ENCODE measurements at regions not wholly inside any gene's neighbourhood (a gene's known extent, or its start where the extent isn't known, plus 50 kb on each side); places are given as distances from the start of the nearest gene placed in this dataset.

DNA sequence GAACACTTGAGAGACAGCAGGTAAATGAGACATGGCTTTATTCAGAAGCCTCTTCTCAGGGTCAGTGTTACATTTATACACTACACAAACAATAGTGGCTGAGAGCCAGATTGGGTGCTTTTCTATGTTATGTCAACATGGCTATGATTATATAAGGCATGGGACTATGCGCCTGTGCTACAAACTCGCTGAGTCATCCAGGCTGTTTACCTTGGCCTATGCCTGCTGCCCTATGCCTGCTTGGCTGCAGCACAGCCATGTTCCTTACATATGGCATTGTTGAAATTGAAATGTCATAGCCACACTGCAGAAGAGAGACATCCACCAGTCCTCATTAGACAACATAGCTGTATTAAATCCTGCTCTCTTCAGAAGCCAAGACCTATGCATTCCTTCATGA, 236.3 kb upstream of the NWD2 start:
- TF ChIP-seq, protein P1, sequence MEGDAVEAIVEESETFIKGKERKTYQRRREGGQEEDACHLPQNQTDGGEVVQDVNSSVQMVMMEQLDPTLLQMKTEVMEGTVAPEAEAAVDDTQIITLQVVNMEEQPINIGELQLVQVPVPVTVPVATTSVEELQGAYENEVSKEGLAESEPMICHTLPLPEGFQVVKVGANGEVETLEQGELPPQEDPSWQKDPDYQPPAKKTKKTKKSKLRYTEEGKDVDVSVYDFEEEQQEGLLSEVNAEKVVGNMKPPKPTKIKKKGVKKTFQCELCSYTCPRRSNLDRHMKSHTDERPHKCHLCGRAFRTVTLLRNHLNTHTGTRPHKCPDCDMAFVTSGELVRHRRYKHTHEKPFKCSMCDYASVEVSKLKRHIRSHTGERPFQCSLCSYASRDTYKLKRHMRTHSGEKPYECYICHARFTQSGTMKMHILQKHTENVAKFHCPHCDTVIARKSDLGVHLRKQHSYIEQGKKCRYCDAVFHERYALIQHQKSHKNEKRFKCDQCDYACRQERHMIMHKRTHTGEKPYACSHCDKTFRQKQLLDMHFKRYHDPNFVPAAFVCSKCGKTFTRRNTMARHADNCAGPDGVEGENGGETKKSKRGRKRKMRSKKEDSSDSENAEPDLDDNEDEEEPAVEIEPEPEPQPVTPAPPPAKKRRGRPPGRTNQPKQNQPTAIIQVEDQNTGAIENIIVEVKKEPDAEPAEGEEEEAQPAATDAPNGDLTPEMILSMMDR (IDR thresholded peaks at IDR 0.05): no peak
- no peak for TF ChIP-seq EP300 (IDR thresholded peaks at IDR 0.05)

Data from stomach (tissue), 4 donors.